HG03442 (cell line): ENCODE measurements at regions not wholly inside any gene's neighbourhood (a gene's known extent, or its start where the extent isn't known, plus 50 kb on each side); places are given as distances from the start of the nearest gene placed in this dataset.
"Not testable (repeated sequence)": the region's sequence is repeated elsewhere in the genome, so short reads cannot be mapped to it uniquely, and the experiment has no call there.

Experiments
- ATAC-seq: cut with Tn5 transposase; IDR thresholded peaks from one replicate; pipeline ENCODE4 v1.9.1; 2021; ENCODE audit warnings: mild to moderate bottlenecking, moderate library complexity; ENCODE audit not compliant: unreplicated experiment

DNA sequence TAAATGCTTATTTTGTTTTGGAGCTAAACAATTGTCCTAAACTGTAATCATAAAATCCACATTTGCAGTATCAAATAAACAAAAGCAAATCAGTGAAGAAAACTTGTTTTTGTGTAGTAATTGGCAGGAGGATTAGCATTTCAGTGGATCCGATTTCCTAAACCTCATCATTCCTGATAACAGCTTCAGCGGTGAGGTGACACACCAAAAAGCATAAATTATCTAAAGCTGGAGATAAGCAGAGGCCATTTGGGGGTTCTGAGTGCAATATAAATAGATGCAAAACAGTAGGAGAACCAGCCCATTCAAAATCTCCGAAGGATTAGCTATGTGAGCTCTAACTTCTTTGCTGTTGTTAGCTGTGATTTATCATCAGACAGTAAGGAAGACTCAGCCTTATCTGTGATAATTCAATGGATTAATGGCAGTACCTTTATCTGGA lies 235.8 kb downstream of the EPHA7 start:
- ATAC-seq = no peak

DNA sequence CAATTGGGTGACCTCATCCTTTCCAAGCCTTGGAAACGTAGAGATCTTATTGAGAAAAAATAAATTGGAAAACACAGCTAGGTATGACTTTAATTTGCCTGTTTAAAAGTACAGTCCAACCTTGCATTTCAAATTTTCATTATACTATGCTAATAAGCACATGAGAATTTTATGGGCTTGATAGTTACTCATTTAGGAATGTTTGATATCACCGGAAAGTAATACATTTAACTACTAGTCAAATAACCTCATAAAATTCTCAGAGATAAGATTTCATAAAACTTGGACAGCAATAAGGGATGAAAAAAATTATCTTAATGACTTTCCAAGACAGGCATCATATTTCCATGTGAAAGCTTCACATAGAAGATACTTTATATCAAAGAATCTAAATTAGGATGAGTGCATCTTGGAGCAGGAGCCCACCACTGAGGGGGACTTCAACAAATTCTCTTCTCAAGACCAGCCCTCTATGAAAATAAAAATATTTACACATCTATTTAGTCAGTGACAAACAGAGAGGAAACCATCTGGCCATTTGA lies 236.3 kb downstream of the EPHA7 start:
- no peak for ATAC-seq

DNA sequence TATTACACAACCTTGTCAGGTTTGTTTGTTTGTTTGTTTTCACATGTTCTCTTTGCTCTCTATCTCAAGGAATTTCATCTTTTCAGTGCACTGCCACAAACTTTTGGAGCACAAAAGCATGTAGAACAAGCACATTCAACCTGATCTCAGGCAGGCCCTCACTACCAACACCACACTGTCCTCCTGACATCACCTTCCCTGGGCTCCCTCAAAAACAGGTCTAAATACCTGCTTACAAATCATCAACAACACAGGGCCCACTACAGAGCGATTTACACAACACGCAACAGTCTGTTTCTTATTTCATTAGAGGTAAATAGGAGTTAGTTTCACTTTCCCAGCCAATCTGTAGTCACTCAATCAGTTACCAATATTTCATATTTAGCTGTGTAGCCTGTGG lies 241.4 kb downstream of the EPHA7 start:
- ATAC-seq = no peak

DNA sequence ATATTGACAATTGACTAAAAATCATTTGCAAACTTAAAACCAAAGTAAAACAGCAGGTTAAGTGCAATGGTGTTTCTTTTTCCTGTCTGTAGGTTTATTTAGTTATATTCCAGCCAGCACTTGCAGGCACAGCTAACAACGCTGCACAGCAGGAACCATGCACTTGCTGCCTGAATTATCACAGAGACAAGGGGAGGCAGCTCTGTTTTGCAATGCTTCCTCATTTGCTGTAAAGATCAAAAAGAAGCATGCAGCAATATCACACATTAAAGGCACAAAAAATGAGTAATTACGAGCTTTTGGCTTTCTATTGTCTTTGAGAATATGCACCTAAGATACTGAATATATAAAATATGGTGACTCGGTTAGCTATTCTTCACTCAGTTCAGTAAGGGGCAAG lies 241.9 kb downstream of the EPHA7 start:
- no peak for ATAC-seq

DNA sequence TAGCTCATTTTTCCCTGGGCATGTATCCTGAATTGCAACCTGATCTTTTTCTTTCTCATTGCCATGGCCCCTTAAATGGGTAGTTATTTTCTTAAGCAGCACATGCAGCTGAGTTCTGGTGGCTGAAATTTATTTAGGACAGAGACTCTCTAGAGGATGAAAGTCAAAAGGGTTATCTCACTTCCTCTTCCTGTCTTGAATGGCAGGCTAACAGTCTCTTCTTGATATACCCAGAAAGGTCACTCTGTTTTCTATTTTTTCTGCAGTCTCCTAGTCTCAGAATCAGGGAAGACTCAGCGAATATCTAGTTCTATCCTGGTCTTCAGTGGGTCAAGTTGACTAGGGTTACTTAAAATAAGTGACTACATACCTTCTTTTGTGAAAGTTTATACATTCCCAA lies 243.3 kb downstream of the EPHA7 start:
- peak; percentile 93 for ATAC-seq

DNA sequence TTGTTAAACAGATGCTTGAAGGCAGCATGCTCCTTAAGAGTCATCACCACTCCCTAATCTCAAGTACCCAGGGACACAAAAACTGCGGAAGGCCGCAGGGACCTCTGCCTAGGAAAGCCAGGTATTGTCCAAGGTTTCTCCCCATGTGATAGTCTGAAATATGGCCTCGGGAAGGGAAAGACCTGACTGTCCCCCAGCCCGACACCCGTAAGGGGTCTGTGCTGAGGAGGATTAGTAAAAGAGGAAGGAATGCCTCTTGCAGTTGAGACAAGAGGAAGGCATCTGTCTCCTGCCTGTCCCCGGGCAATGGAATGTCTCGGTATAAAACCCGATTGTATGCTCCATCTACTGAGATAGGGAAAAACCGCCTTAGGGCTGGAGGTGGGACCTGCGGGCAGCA lies 245.8 kb downstream of the EPHA7 start:
- not testable (repeated sequence) for ATAC-seq

DNA sequence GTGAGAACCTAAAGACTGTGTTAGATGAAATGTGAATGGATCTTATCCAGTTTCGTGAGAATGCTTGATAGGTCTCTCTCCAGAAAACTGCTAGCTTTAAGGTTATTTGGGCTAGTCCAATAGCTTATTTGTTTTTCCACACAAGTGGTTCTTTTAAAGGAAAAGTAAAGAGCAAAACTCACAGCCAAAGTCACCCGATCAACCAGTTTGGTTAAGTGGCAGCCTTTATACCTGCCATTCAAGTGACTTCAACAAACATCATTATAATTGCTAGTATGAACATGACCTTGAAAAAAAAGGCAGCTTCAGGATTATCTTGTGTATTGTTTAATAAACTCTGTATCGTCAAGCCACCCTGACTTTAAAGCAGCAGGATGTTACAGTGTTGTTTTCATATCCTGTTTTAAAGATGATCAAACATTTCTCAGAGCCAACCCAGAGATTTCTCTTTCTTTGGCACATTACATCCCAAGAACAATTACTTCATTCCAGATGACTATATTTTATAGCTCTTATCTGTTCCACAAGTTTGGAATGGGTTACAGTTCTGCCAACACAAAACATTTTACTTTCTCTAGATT lies 253.4 kb downstream of the EPHA7 start:
- ATAC-seq = no peak

DNA sequence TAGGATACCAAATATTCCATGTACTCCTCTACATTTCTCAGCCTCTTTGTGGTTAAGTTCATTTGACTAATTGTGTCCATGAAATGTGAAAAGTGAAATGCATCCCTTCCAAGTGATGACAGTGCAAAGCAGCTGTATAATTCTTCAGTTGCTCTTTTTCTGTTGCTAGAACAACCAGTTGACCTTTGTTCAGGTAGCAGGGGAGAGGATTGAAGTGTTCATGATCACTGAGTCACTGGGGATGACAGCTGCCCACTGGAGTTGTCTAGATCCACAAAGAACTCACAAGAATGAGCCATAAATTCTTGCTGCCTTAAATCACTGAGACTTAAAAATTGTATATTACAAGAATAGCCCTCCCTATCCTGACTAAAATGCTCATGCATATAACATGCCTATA lies 254.6 kb downstream of the EPHA7 start:
- no peak for ATAC-seq

DNA sequence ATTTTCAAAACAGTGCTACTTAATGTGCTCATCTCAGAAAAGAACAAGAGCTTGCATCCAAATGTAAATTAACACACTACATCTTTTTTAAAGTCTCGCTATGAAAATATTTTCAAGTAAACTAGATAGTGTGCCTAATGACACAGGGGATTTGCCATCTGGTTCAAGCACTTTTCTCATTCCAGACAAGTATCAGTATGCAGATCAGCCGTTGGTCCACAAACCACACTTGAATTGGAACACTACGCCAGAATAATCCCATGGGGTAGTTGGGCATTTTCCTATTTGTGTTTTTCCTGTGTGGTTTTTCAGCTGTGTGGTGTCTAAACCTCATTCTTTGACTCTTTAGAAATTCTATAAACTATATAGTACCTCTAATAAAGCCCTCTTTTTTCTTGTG lies 256.2 kb downstream of the EPHA7 start:
- no peak for ATAC-seq

DNA sequence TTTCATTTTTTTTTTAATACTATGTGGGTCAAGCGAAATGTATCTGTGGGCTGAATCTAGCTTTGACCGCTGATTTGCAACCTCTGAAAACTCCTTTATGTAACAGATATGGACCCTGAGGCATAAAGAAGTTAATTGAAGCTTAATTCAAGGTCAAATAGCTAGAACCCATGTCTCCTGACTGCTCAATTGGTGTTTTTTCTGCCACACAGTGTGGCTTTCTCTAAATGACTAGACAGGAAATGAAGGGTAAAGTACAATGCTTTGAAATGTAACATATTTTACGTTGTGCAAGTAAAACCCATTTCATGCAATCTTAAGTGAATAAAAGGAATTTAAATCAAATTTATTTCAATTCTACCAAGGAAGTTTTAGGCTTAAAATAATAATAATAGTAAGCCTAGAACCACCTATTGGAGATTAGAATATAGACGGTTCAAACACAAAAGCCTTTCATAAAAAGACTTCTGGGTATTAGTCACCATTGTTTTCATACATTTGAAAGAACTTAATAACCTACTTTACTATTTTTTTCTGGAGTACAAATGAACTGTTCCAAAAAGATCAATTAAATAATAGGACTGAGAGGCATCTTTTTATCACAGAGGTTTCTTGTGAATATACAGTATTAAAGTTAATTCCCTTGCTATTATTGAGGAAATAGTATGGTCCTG lies 279.8 kb downstream of the EPHA7 start:
- ATAC-seq = peak; percentile 83

DNA sequence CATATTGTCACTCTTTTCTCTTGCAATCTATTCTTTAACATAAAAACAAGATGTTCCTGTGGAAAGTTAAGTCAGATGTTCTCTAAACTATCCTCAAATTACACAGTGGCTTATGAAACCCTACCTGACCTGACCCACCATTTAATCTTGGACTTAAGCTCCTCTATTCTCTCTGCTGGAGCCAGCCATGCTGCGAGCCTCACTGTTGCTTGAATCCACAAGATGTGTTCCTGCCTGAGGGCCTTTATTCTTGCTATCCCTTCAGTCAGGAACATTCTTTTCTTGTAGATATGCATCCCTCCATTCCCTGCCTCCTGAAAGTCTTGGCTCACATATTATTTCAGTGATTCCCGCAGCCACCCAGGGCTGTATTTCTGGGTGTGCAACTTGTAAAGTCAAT lies 283.2 kb downstream of the EPHA7 start:
- ATAC-seq = no peak

DNA sequence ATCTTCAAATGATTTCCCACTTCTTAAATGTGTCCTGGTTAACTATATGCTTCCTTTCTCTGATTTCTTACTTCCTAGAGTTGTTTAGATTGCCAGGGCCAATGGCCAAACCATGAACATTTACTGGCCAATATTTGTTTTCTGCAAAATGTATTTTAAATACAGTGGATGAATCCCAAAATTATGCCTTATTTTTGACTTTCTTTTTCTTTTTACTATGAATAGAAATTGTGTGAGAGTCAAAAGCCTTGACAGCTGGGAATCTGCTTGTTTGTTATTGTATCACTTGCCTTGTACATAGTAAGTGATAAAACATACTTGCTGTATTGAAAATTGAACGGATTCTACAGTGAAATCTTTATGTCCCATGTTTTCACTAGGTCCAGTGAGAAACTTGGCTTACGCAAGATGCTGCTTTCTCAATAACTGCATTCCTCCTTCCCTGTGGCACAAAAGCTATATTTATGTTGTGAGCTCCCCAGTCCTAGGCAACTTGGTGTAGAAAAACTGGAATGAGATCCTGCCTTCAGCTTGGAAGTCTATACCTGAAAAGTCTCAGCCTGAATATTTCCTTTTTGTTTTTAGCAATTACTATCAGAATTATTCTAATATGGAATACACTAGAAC lies 295.2 kb downstream of the EPHA7 start:
- no peak for ATAC-seq

DNA sequence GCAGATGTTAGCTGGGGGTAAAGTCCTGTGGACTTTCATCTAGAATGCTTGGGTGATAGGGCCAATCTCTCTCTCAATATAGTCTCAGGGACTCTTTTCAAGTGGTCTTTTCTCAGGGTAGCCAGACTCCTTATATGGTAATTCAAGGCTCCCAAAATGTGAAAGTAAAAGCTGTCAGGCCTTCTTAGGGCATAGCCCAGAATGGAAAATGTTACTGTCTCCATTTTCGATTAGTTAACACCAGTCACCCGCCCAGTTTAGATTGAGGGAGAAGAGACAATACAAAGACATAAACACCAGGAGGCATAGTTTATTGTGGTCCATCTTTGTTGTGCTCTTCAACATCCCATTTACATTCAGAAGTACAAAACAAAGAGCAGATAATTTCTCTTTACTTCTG lies 295.8 kb downstream of the EPHA7 start:
- no peak for ATAC-seq

DNA sequence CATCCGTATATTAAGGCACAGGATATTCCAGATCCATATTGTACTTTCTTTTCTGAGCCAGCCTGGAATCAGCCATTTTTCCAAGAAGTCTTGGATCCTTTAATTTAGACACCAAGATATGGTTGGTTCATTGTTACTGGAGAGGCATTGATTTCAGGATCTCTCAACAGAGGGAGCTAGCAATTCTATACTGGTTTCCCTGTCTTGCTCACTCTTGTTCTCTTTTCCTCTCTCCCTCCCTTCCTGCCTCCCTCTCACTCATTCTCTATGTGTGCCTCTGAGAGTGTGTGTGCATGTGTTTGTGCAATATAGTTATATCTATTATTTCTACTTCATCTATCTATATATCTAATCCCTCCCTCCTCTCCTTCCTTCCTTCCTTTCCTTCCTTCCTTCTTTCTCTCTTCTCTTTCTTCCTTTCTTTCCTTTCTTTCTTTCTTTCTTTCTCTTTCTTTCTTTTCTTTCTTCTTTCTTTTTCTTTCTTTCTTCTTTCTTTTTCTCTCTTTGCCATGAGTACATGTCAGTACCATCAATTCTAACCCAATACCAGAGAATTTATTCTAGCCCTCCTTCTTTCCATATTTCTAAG lies 299.1 kb downstream of the EPHA7 start:
- ATAC-seq = no peak

DNA sequence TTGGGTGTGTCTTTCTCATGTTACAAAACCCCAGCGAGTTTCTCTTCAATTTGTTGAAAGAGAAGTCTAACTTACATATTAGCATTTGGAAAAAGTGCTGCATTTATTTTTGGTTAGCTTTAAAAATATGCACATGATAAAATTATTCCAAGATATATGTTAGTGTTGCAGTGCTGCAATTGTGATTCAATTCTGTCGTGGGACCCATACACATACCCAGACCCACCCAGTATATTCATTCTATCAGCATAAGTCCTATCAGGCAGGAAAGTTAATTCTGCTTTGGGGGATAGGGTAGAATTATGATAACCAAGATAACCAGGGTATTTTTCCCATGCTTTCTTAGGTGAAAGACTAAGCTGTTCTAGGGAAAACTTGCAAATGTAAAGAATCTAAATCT lies 313.5 kb downstream of the EPHA7 start:
- ATAC-seq = no peak

DNA sequence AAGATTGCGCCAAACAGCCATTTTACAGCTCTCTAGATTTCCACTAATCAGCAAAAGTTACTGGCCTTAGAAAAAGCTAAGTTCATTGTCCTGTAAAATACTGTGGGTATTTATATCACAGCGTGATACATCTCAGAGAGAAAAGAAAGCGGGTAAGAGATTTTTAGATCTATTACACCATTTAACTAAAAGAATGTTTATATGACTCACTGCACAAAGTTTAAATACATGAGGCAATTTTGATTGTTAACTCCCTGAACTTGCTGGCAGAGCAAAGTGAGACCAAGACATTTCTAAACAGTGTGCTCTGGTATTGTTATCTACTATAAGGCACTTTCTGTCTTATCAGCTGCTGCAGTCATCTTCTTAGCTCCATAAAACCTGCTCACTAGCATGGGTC lies 314.3 kb downstream of the EPHA7 start:
- ATAC-seq = no peak

DNA sequence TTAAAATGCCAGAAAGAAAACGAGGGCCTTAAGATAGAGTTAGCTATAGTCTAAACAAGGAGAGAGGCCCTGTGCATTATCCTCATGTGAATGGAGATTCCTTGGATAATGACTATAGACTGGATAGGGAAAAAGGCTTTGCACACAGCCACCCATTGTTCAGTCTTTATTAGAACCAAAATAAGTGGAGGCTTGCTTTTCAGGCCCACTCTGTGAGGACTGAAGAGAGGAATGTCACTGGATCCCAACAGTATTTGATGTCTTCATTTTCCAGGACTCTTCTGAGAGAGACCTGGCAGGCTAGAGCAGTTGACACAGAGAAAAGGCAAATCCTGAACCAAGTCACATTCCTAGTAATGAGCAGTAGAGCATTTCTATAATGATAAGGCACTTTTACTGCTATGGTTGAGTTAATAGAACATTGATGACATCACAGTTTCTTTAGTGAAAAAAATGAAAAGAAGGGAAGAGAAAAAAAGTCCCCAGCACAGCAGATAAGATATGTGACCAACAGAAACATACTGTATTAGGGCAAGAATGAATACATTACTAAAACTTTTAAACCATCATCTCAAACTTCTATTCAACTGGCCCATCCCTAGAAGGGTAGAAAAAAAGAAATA lies 315.1 kb downstream of the EPHA7 start:
- ATAC-seq = no peak

DNA sequence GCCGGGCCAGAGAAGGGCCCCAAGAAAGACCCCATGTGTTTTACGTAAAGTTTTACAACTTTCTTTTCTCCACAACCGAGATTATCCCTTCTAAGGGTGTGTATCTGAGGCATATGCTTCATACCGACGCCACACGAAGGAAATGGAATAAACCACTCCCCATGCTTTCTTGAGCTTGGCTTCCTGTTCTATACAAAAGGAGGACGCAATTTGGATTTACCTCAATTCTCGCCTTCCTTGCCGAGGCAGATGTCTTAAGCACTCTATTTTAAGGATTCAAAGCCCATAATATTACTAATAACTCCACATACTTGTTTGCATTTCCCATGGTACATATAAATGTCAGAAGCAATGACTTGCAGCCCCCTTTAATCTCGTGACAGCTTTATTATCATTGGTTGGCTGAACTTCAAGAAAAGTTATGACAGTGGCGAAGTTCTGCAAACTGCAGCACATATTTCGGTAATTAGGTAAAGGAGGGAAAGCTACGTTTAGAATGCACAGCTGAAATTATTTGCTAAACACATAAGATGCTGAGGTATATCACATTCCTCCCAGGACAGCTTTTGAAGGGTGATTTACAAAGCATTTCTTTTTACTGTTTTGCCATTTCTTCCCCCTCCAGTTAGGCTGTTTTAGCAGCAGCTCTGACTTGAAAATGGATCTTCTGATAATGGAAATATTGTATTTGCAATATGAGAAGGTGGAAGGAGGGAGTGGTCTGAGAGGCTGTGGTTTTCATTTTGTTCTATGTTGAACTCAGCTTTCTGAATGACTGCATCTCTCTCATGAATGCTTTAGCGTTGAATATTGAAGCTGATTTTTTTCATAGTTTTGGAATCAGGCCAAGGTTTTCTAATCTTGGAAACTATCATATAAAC lies 330.5 kb downstream of the EPHA7 start:
- ATAC-seq = no peak

DNA sequence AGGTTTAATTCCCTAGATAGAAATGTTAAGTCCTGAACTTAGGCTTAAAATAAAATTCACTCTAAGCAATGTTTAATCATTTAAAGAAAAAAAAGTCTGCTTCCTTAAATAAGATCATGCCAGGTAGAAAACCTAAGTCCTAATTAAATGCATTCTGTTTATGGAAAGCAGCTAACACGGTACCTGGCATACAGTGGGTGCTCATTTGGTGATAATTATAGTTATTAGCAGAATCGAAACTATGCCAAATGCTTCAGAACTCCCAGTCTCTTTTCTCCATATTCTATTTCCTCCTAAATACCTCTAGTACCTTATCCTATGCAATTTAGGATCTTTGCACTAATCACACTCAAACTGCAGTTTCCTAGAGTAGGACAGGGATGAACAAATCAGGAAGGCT lies 331.8 kb downstream of the EPHA7 start:
- ATAC-seq = no peak

DNA sequence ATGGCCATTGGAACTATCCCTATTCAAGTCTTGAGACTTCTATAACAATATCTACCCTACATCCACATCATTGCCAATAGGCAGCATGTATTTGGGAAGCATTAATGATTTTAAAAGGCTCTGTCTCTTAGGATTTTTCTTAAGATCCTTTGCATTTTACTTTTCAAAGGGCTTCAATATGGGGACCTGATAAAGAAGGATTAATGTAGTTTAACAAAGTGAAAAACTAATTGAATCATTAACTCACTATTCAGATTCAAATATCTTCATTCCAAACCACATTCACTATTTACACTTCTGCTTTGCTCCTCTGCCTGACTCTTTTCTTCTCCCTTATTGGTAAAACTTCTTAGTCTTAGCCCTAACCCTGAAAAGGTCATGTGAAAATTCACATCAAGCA lies 333.0 kb downstream of the EPHA7 start:
- ATAC-seq = no peak
